RKO (cell line): ENCODE measurements at regions not wholly inside any gene's neighbourhood (a gene's known extent, or its start where the extent isn't known, plus 50 kb on each side); places are given as distances from the start of the nearest gene placed in this dataset.

Experiments used
- DNase-seq: peaks from one replicate; pipeline ENCODE4 v3.0.0-alpha.2; 2016; ENCODE audit warnings: low spot score

GRCh38 chr11:45091563-45092403 lies 54.7 kb upstream of the PRDM11 start:
- DNase-seq, result no peak

GRCh38 chr11:45092404-45092785 lies 54.0 kb upstream of the PRDM11 start:
- DNase-seq, result no peak

- DNase-seq, result peak; percentile 52
Observed at GRCh38 chr11:45092901-45093760, 53.3 kb upstream of the PRDM11 start.

GRCh38 chr11:45093761-45094455 lies 52.5 kb upstream of the PRDM11 start:
- no peak for DNase-seq

- DNase-seq, result no peak
Observed at GRCh38 chr11:45094958-45095690, 51.3 kb upstream of the PRDM11 start.

GRCh38 chr11:45095691-45096010 lies 50.8 kb upstream of the PRDM11 start:
- no peak for DNase-seq

GRCh38 chr11:45096636-45097035 lies 49.8 kb upstream of the PRDM11 start:
- DNase-seq, result no peak
